ENCODE measurements at regions not wholly inside any gene's neighbourhood (a gene's known extent, or its start where the extent isn't known, plus 50 kb on each side); places are given as distances from the start of the nearest gene placed in this dataset.

DNA sequence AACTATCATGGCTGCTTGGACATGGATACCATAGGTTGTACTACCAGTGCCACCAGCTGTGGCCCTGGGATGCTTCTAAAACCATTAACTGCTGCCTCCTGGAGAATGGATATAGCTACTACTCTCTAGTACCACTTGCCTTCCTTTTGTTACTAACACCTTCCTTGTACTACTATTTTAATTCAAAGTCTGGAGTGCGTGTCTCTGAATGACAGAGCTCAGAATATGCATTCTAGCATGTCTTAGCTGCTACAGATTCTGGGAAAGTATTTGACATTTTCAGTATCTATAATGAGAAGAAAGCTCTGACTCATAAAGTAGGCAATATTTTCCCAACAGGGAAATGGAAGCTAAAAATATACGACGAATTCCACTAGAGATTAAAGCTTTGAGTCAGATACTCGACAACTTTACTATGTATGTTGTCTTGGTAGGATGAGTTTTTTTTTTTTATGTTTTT is 112.3 kb downstream of the PFDN4 start:
- TF ChIP-seq SIRT6 (IDR thresholded peaks at IDR 0.05; ENCODE audit: low read length) (no peak), MAX (IDR thresholded peaks at IDR 0.05) (no peak), POLR2A (IDR thresholded peaks at IDR 0.05; ENCODE audit: control extremely low read depth in 1 of 2, low read depth in 2 of 2, low read length in 2 of 2) (no peak), POLR2AphosphoS5 (IDR thresholded peaks at IDR 0.05; ENCODE audit: low read depth, low read length) (no peak), TEAD4 (IDR thresholded peaks at IDR 0.05; ENCODE audit: low read depth, low read length) (no peak)

Data from H1 (cell line).